HEK293 (cell line): ENCODE measurements at regions not wholly inside any gene's neighbourhood (a gene's known extent, or its start where the extent isn't known, plus 50 kb on each side); places are given as distances from the start of the nearest gene placed in this dataset.

Experiments
- CTCF ChIA-PET: fragments of 350-600 bp; formaldehyde crosslinking; extraction: SDS; loops from one replicate; lab custom pipeline; 2021; ENCODE audit warnings: antibody characterized with exemption; lab: Yijun Ruan, JAX
- POLR2A ChIA-PET: fragments of 300-600 bp; formaldehyde crosslinking; extraction: SDS; loops from one replicate; lab custom pipeline; 2020; ENCODE audit warnings: antibody characterized with exemption, inconsistent platforms; lab: Yijun Ruan, JAX
- H3K27ac ChIP-seq: fragments of 200-500 bp; sonication (Bioruptor generic); 2 replicates; pipeline ENCODE4 v1.5.1; 2014; ENCODE audit warnings: low read depth, low read length, control low read depth, inconsistent platforms; ENCODE audit errors: extremely low read depth
- H3K36me3 ChIP-seq, 2 experiments: fragments of 200-500 bp in 1 of 2; sonication (Bioruptor generic) in 1 of 2; 1 replicate in 1 of 2; 2 replicates in 1 of 2; pipeline ENCODE4 v1.5.1; 2014 to 2017; ENCODE audit warnings: inconsistent platforms in 2 of 2, low read length in 2 of 2; ENCODE audit not compliant: control insufficient read depth in 2 of 2, insufficient read depth in 1 of 2
- H3K4me1 ChIP-seq: fragments of 200-500 bp; sonication (Bioruptor generic); 2 replicates; pipeline ENCODE4 v1.5.1; 2014; ENCODE audit warnings: mild to moderate bottlenecking, low read length, inconsistent platforms; ENCODE audit not compliant: control insufficient read depth, insufficient read depth
- H3K4me3 ChIP-seq: 2 replicates; pipeline ENCODE4 v1.5.1; 2011; ENCODE audit warnings: low read depth, mild to moderate bottlenecking, control low read depth, low read length, moderate library complexity
- H3K9me3 ChIP-seq: fragments of 200-500 bp; sonication (Bioruptor generic); 2 replicates; pipeline ENCODE4 v1.5.1; 2014; ENCODE audit warnings: low read depth, low read length, inconsistent platforms; ENCODE audit not compliant: control insufficient read depth, insufficient read depth
- BCL6B ChIP-seq: fragments of 450-650 bp; formaldehyde crosslinking; IDR thresholded peaks from 2 replicates; pipeline ENCODE4 v1.5.1; 2017; ENCODE audit warnings: missing biosample characterization, missing genetic modification characterization
- MZF1 ChIP-seq: fragments of 450-650 bp; formaldehyde crosslinking; IDR thresholded peaks from 2 replicates; pipeline ENCODE4 v1.5.1; 2017; ENCODE audit warnings: missing biosample characterization, missing genetic modification characterization, borderline replicate concordance
- ZBTB44 ChIP-seq: fragments of 450-650 bp; IDR thresholded peaks from 2 replicates; pipeline ENCODE4 v1.5.1; 2018; ENCODE audit warnings: missing biosample characterization, mild to moderate bottlenecking, missing genetic modification characterization
- ZBTB48 ChIP-seq: fragments of 450-650 bp; formaldehyde crosslinking; IDR thresholded peaks from 2 replicates; pipeline ENCODE4 v1.5.1; 2016; ENCODE audit warnings: missing biosample characterization, missing genetic modification characterization
- ZFP69B ChIP-seq: fragments of 450-650 bp; formaldehyde crosslinking; IDR thresholded peaks from 2 replicates; pipeline ENCODE4 v1.5.1; 2016; ENCODE audit warnings: missing biosample characterization, missing genetic modification characterization
- ZNF138 ChIP-seq: fragments of 450-650 bp; formaldehyde crosslinking; IDR thresholded peaks from 2 replicates; pipeline ENCODE4 v1.5.1; 2016; ENCODE audit warnings: missing biosample characterization, missing genetic modification characterization, borderline replicate concordance
- ZNF157 ChIP-seq: fragments of 450-650 bp; formaldehyde crosslinking; IDR thresholded peaks from 2 replicates; pipeline ENCODE4 v1.5.1; 2016; ENCODE audit warnings: missing biosample characterization, missing genetic modification characterization
- ZNF23 ChIP-seq: fragments of 450-650 bp; formaldehyde crosslinking; IDR thresholded peaks from 2 replicates; pipeline ENCODE4 v1.5.1; 2016; ENCODE audit warnings: missing biosample characterization, missing genetic modification characterization, borderline replicate concordance
- ZNF302 ChIP-seq: fragments of 450-650 bp; formaldehyde crosslinking; IDR thresholded peaks from 2 replicates; pipeline ENCODE4 v1.5.1; 2016; ENCODE audit warnings: missing biosample characterization, missing genetic modification characterization, low read depth
- ZNF423 ChIP-seq: fragments of 450-650 bp; formaldehyde crosslinking; IDR thresholded peaks from 2 replicates; pipeline ENCODE4 v1.5.1; 2016; ENCODE audit warnings: missing biosample characterization, missing genetic modification characterization
- ZNF488 ChIP-seq: fragments of 450-650 bp; formaldehyde crosslinking; IDR thresholded peaks from 2 replicates; pipeline ENCODE4 v1.5.1; 2016; ENCODE audit warnings: missing biosample characterization, missing genetic modification characterization
- ZNF513 ChIP-seq: fragments of 450-650 bp; IDR thresholded peaks from 2 replicates; pipeline ENCODE4 v1.5.1; 2018; ENCODE audit warnings: missing biosample characterization, missing genetic modification characterization
- ZNF549 ChIP-seq: fragments of 450-650 bp; IDR thresholded peaks from 2 replicates; pipeline ENCODE4 v1.5.1; 2018; ENCODE audit warnings: missing biosample characterization, missing genetic modification characterization, mild to moderate bottlenecking, inconsistent platforms, moderate library complexity
- ZNF561 ChIP-seq: fragments of 450-650 bp; IDR thresholded peaks from 2 replicates; pipeline ENCODE4 v1.5.1; 2018; ENCODE audit warnings: missing biosample characterization, missing genetic modification characterization, borderline replicate concordance
- ZNF639 ChIP-seq: fragments of 450-650 bp; formaldehyde crosslinking; IDR thresholded peaks from 2 replicates; pipeline ENCODE4 v1.5.1; 2016; ENCODE audit warnings: missing biosample characterization, missing genetic modification characterization
- ZNF768 ChIP-seq: fragments of 450-650 bp; formaldehyde crosslinking; IDR thresholded peaks from 2 replicates; pipeline ENCODE4 v1.5.1; 2018; ENCODE audit warnings: missing biosample characterization, mild to moderate bottlenecking, missing genetic modification characterization
- ZSCAN4 ChIP-seq: fragments of 450-650 bp; formaldehyde crosslinking; IDR thresholded peaks from 2 replicates; pipeline ENCODE4 v1.5.1; 2017; ENCODE audit warnings: missing biosample characterization, missing genetic modification characterization
- TF ChIP-seq, protein P1 (sequence below): fragments of 450-650 bp; formaldehyde crosslinking; IDR thresholded peaks from 2 replicates; pipeline ENCODE4 v1.5.1; 2016; ENCODE audit warnings: missing biosample characterization, missing genetic modification characterization

- TF ChIP-seq ZNF639 (tag by site-specific recombination) (no peak), ZNF549 (no peak), ZBTB44 (no peak)
These were observed 795.1 kb downstream of the BRINP3 start (continued) for GRCh38 chr1:189682591-189682990.

GRCh38 chr1:189686288-189686687 is 791.4 kb downstream of the BRINP3 start:
- no peaks in the 10 kb centered on the region for H3K9me3 ChIP-seq
- no peak overlapping the region for H3K27ac ChIP-seq
- ChIA-PET POLR2A (no interaction called here), CTCF (no interaction called here)
- H3K36me3 ChIP-seq, result no peaks in the 10 kb centered on the region
- no peak for TF ChIP-seq BCL6B (tag by site-specific recombination)
- TF ChIP-seq ZBTB48 (tag by site-specific recombination), result no peak
- TF ChIP-seq ZNF157 (tag by site-specific recombination), result no peak
- no peak for TF ChIP-seq ZNF138
- no peak for TF ChIP-seq MZF1 (tag by site-specific recombination)
- TF ChIP-seq ZNF488 (tag by site-specific recombination), result no peak
- no peak for TF ChIP-seq ZNF302
- TF ChIP-seq ZFP69B (tag by site-specific recombination), result no peak
- no peak for TF ChIP-seq ZNF423 (tag by site-specific recombination)
- TF ChIP-seq ZNF23 (tag by site-specific recombination), result no peak
- no peak for TF ChIP-seq ZNF513 (tag by site-specific recombination)
- no peak for TF ChIP-seq ZSCAN4 (tag by site-specific recombination)
- no peak for TF ChIP-seq ZNF561
- no peak for TF ChIP-seq ZNF768 (tag by site-specific recombination)
- TF ChIP-seq, protein P1, sequence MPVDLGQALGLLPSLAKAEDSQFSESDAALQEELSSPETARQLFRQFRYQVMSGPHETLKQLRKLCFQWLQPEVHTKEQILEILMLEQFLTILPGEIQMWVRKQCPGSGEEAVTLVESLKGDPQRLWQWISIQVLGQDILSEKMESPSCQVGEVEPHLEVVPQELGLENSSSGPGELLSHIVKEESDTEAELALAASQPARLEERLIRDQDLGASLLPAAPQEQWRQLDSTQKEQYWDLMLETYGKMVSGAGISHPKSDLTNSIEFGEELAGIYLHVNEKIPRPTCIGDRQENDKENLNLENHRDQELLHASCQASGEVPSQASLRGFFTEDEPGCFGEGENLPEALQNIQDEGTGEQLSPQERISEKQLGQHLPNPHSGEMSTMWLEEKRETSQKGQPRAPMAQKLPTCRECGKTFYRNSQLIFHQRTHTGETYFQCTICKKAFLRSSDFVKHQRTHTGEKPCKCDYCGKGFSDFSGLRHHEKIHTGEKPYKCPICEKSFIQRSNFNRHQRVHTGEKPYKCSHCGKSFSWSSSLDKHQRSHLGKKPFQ (tag by site-specific recombination), result no peak
- H3K4me1 ChIP-seq, result no peaks in the 10 kb centered on the region
- no peak overlapping the region for H3K4me3 ChIP-seq
